ENCODE measurements at regions not wholly inside any gene's neighbourhood (a gene's known extent, or its start where the extent isn't known, plus 50 kb on each side); places are given as distances from the start of the nearest gene placed in this dataset.
"Not testable (repeated sequence)": the region's sequence is repeated elsewhere in the genome, so short reads cannot be mapped to it uniquely, and the experiment has no call there.

GRCh38 chr3:194257151-194257621, 93.9 kb downstream of the CPN2 start:
- peaks cover 4 to 5% of the 10 kb centered on the region in 2 donors for H3K4me1 ChIP-seq (ENCODE audit: control insufficient read depth in 1 of 2, insufficient read depth in 2 of 2, low read length in 2 of 2)
- no peaks in the 10 kb centered on the region for H3K27me3 ChIP-seq (ENCODE audit: control insufficient read depth in 1 of 2, insufficient read depth in 2 of 2, low read length in 2 of 2)
- H3K27ac ChIP-seq (ENCODE audit: low read depth, low read length), result no peak overlapping the region
- no peak overlapping the region for H3K9ac ChIP-seq (ENCODE audit: low read depth in 1 of 2, low read length in 2 of 2)
- no peak overlapping the region for H3K4me3 ChIP-seq (ENCODE audit: low read depth in 1 of 2, low read length in 2 of 2)
- H3K9me3 ChIP-seq (ENCODE audit: control insufficient read depth in 1 of 2, low read length in 2 of 2), result peaks cover 0 to 3% of the 10 kb centered on the region in 2 donors
- H3K36me3 ChIP-seq (ENCODE audit: control insufficient read depth in 1 of 2, insufficient read depth in 2 of 2, low read length in 2 of 2), result no peaks in the 10 kb centered on the region

- Histone ChIP-seq H3K27me3 (ENCODE audit: control insufficient read depth in 1 of 2, insufficient read depth in 2 of 2, low read length in 2 of 2) (no peaks in the 10 kb centered on the region), H3K36me3 (ENCODE audit: control insufficient read depth in 1 of 2, insufficient read depth in 2 of 2, low read length in 2 of 2) (no peaks in the 10 kb centered on the region), H3K4me1 (ENCODE audit: control insufficient read depth in 1 of 2, insufficient read depth in 2 of 2, low read length in 2 of 2) (peaks cover 4 to 5% of the 10 kb centered on the region in 2 donors), H3K4me3 (ENCODE audit: low read depth in 1 of 2, low read length in 2 of 2) (no peak overlapping the region), H3K27ac (ENCODE audit: low read depth, low read length) (no peak overlapping the region), H3K9ac (ENCODE audit: low read depth in 1 of 2, low read length in 2 of 2) (no peak overlapping the region), H3K9me3 (ENCODE audit: control insufficient read depth in 1 of 2, low read length in 2 of 2) (peaks cover 0 to 3% of the 10 kb centered on the region in 2 donors)
These were observed 93.0 kb downstream of the CPN2 start for GRCh38 chr3:194257916-194258668.

- Histone ChIP-seq H3K36me3 (ENCODE audit: control insufficient read depth in 1 of 2, insufficient read depth in 2 of 2, low read length in 2 of 2) (no peaks in the 10 kb centered on the region), H3K4me1 (ENCODE audit: control insufficient read depth in 1 of 2, insufficient read depth in 2 of 2, low read length in 2 of 2) (peaks cover 2 to 5% of the 10 kb centered on the region in 2 donors), H3K27me3 (ENCODE audit: control insufficient read depth in 1 of 2, insufficient read depth in 2 of 2, low read length in 2 of 2) (no peaks in the 10 kb centered on the region), H3K4me3 (ENCODE audit: low read depth in 1 of 2, low read length in 2 of 2) (no peak overlapping the region), H3K9ac (ENCODE audit: low read depth in 1 of 2, low read length in 2 of 2) (no peak overlapping the region), H3K27ac (ENCODE audit: low read depth, low read length) (no peak overlapping the region), H3K9me3 (ENCODE audit: control insufficient read depth in 1 of 2, low read length in 2 of 2) (peaks cover 0 to 3% of the 10 kb centered on the region in 2 donors)
These were observed 91.0 kb downstream of the CPN2 start for GRCh38 chr3:194259982-194260766.

- H3K27ac ChIP-seq (ENCODE audit: low read depth, low read length), result no peak overlapping the region
These were observed 89.5 kb downstream of the CPN2 start for GRCh38 chr3:194261581-194262063.

GRCh38 chr3:194262176-194262924, 88.8 kb downstream of the CPN2 start:
- Histone ChIP-seq H3K9me3 (ENCODE audit: control insufficient read depth in 1 of 2, low read length in 2 of 2) (peaks cover 0 to 3% of the 10 kb centered on the region in 2 donors), H3K9ac (ENCODE audit: low read depth in 1 of 2, low read length in 2 of 2) (no peak overlapping the region), H3K27ac (ENCODE audit: low read depth, low read length) (no peak overlapping the region), H3K27me3 (ENCODE audit: control insufficient read depth in 1 of 2, insufficient read depth in 2 of 2, low read length in 2 of 2) (no peaks in the 10 kb centered on the region), H3K4me1 (ENCODE audit: control insufficient read depth in 1 of 2, insufficient read depth in 2 of 2, low read length in 2 of 2) (peaks cover 0 to 6% of the 10 kb centered on the region in 2 donors), H3K36me3 (ENCODE audit: control insufficient read depth in 1 of 2, insufficient read depth in 2 of 2, low read length in 2 of 2) (no peaks in the 10 kb centered on the region), H3K4me3 (ENCODE audit: low read depth in 1 of 2, low read length in 2 of 2) (no peak overlapping the region)

More at GRCh38 chr3:194261581-194262063, 89.5 kb downstream of the CPN2 start:
- Histone ChIP-seq H3K4me3 (ENCODE audit: low read depth in 1 of 2, low read length in 2 of 2) (no peak overlapping the region), H3K36me3 (ENCODE audit: control insufficient read depth in 1 of 2, insufficient read depth in 2 of 2, low read length in 2 of 2) (no peaks in the 10 kb centered on the region), H3K27me3 (ENCODE audit: control insufficient read depth in 1 of 2, insufficient read depth in 2 of 2, low read length in 2 of 2) (no peaks in the 10 kb centered on the region), H3K4me1 (ENCODE audit: control insufficient read depth in 1 of 2, insufficient read depth in 2 of 2, low read length in 2 of 2) (peaks cover 0 to 6% of the 10 kb centered on the region in 2 donors), H3K9me3 (ENCODE audit: control insufficient read depth in 1 of 2, low read length in 2 of 2) (peaks cover 0 to 3% of the 10 kb centered on the region in 2 donors), H3K9ac (ENCODE audit: low read depth in 1 of 2, low read length in 2 of 2) (no peak overlapping the region)

- H3K9ac ChIP-seq (ENCODE audit: low read depth in 1 of 2, low read length in 2 of 2), result no peak overlapping the region
- H3K36me3 ChIP-seq (ENCODE audit: control insufficient read depth in 1 of 2, insufficient read depth in 2 of 2, low read length in 2 of 2), result no peaks in the 10 kb centered on the region
- H3K9me3 ChIP-seq (ENCODE audit: control insufficient read depth in 1 of 2, low read length in 2 of 2), result peaks cover 0 to 3% of the 10 kb centered on the region in 2 donors
- H3K27ac ChIP-seq (ENCODE audit: low read depth, low read length), result no peak overlapping the region
- peaks cover 0 to 6% of the 10 kb centered on the region in 2 donors for H3K4me1 ChIP-seq (ENCODE audit: control insufficient read depth in 1 of 2, insufficient read depth in 2 of 2, low read length in 2 of 2)
- no peaks in the 10 kb centered on the region for H3K27me3 ChIP-seq (ENCODE audit: control insufficient read depth in 1 of 2, insufficient read depth in 2 of 2, low read length in 2 of 2)
- no peak overlapping the region for H3K4me3 ChIP-seq (ENCODE audit: low read depth in 1 of 2, low read length in 2 of 2)
These were observed 88.2 kb downstream of the CPN2 start for GRCh38 chr3:194262925-194263305.

- H3K36me3 ChIP-seq (ENCODE audit: control insufficient read depth in 1 of 2, insufficient read depth in 2 of 2, low read length in 2 of 2); H3K4me3 ChIP-seq (ENCODE audit: low read depth in 1 of 2, low read length in 2 of 2); H3K27ac ChIP-seq (ENCODE audit: low read depth, low read length); H3K9me3 ChIP-seq (ENCODE audit: control insufficient read depth in 1 of 2, low read length in 2 of 2); H3K27me3 ChIP-seq (ENCODE audit: control insufficient read depth in 1 of 2, insufficient read depth in 2 of 2, low read length in 2 of 2); H3K9ac ChIP-seq (ENCODE audit: low read depth in 1 of 2, low read length in 2 of 2): not testable (repeated sequence)
- H3K4me1 ChIP-seq (ENCODE audit: control insufficient read depth in 1 of 2, insufficient read depth in 2 of 2, low read length in 2 of 2), result peaks cover 0 to 17% of the 10 kb centered on the region in 2 donors
These were observed 86.3 kb downstream of the CPN2 start for GRCh38 chr3:194264631-194265504.

GRCh38 chr3:194265505-194265892, 85.6 kb downstream of the CPN2 start:
- no peaks in the 10 kb centered on the region for H3K36me3 ChIP-seq (ENCODE audit: control insufficient read depth in 1 of 2, insufficient read depth in 2 of 2, low read length in 2 of 2)
- H3K27me3 ChIP-seq (ENCODE audit: control insufficient read depth in 1 of 2, insufficient read depth in 2 of 2, low read length in 2 of 2), result no peaks in the 10 kb centered on the region
- H3K4me3 ChIP-seq (ENCODE audit: low read depth in 1 of 2, low read length in 2 of 2), result no peak overlapping the region
- H3K9me3 ChIP-seq (ENCODE audit: control insufficient read depth in 1 of 2, low read length in 2 of 2), result no peaks in the 10 kb centered on the region
- H3K27ac ChIP-seq (ENCODE audit: low read depth, low read length), result no peak overlapping the region
- no peak overlapping the region for H3K9ac ChIP-seq (ENCODE audit: low read depth in 1 of 2, low read length in 2 of 2)
- H3K4me1 ChIP-seq (ENCODE audit: control insufficient read depth in 1 of 2, insufficient read depth in 2 of 2, low read length in 2 of 2), result peaks cover 2 to 21% of the 10 kb centered on the region in 2 donors
